H9 (cell line): ENCODE measurements at regions not wholly inside any gene's neighbourhood (a gene's known extent, or its start where the extent isn't known, plus 50 kb on each side); places are given as distances from the start of the nearest gene placed in this dataset.

Source experiments
- DNase-seq: peaks from one replicate; pipeline ENCODE4 v3.0.0-alpha.2; 2017
- H2AFZ ChIP-seq: one replicate; pipeline ENCODE4 v1.6.1; 2013; ENCODE audit warnings: mild to moderate bottlenecking, low read length, control low read depth, moderate library complexity
- H2AK5ac ChIP-seq: 2 replicates; pipeline ENCODE4 v1.6.1; 2013; ENCODE audit warnings: low read length, control low read depth, mixed read lengths; ENCODE audit not compliant: insufficient read length
- H2BK120ac ChIP-seq: one replicate; pipeline ENCODE4 v1.6.1; 2013; ENCODE audit warnings: low read depth, mild to moderate bottlenecking, low read length, control low read depth, inconsistent platforms; ENCODE audit not compliant: poor library complexity, severe bottlenecking
- H2BK12ac ChIP-seq: 2 replicates; pipeline ENCODE4 v1.6.1; 2013; ENCODE audit warnings: low read length, control low read depth, mixed read lengths, low read depth; ENCODE audit not compliant: insufficient read length
- H2BK15ac ChIP-seq: 2 replicates; pipeline ENCODE4 v1.6.1; 2013; ENCODE audit warnings: low read depth, low read length, control low read depth
- H2BK20ac ChIP-seq: one replicate; pipeline ENCODE4 v1.6.1; 2013; ENCODE audit warnings: low read depth, mild to moderate bottlenecking, low read length, control low read depth, inconsistent platforms; ENCODE audit not compliant: poor library complexity, severe bottlenecking
- H2BK5ac ChIP-seq: 2 replicates; pipeline ENCODE4 v1.6.1; 2013; ENCODE audit warnings: low read length, control low read depth, mixed read lengths; ENCODE audit not compliant: insufficient read length
- H3K14ac ChIP-seq: 2 replicates; pipeline ENCODE4 v1.6.1; 2013; ENCODE audit warnings: low read length, control low read depth; ENCODE audit not compliant: insufficient read depth
- H3K18ac ChIP-seq: 2 replicates; pipeline ENCODE4 v1.6.1; 2013; ENCODE audit warnings: low read depth, mild to moderate bottlenecking, mixed read lengths, low read length, control low read depth; ENCODE audit not compliant: insufficient read length
- H3K23ac ChIP-seq: 2 replicates; pipeline ENCODE4 v1.6.1; 2013; ENCODE audit warnings: low read length, control low read depth, mixed read lengths, low read depth; ENCODE audit not compliant: insufficient read length
- H3K23me2 ChIP-seq: 2 replicates; pipeline ENCODE4 v1.6.1; 2013; ENCODE audit warnings: low read depth, mild to moderate bottlenecking, mixed read lengths, low read length, control low read depth; ENCODE audit not compliant: insufficient read length, poor library complexity, severe bottlenecking
- H3K27ac ChIP-seq: 2 replicates; pipeline ENCODE4 v1.5.1; 2013; ENCODE audit warnings: low read length, control low read depth, mixed read lengths, low read depth; ENCODE audit not compliant: insufficient read length
- H3K27me3 ChIP-seq: 2 replicates; pipeline ENCODE4 v1.6.1; 2013; ENCODE audit warnings: low read length, control low read depth, inconsistent platforms; ENCODE audit not compliant: insufficient read depth
- H3K4ac ChIP-seq: 2 replicates; pipeline ENCODE4 v1.6.1; 2013; ENCODE audit warnings: low read depth, mild to moderate bottlenecking, control low read depth, inconsistent platforms, low read length, moderate library complexity
- H3K4me1 ChIP-seq: 2 replicates; pipeline ENCODE4 v1.6.1; 2013; ENCODE audit warnings: low read length, control low read depth, inconsistent platforms; ENCODE audit not compliant: insufficient read depth
- H3K4me2 ChIP-seq: 2 replicates; pipeline ENCODE4 v1.6.1; 2013; ENCODE audit warnings: low read length, control low read depth, mixed read lengths; ENCODE audit not compliant: insufficient read length, insufficient read depth
- H3K56ac ChIP-seq: 2 replicates; pipeline ENCODE4 v1.6.1; 2013; ENCODE audit warnings: low read depth, mild to moderate bottlenecking, mixed read lengths, low read length, control low read depth; ENCODE audit not compliant: insufficient read length
- H3K79me1 ChIP-seq: 2 replicates; pipeline ENCODE4 v1.6.1; 2013; ENCODE audit warnings: low read depth, mild to moderate bottlenecking, moderate library complexity, low read length, control low read depth, inconsistent platforms; ENCODE audit not compliant: insufficient read depth, poor library complexity, severe bottlenecking
- H3K79me2 ChIP-seq: 2 replicates; pipeline ENCODE4 v1.6.1; 2013; ENCODE audit warnings: low read length, control low read depth, inconsistent platforms; ENCODE audit not compliant: insufficient read depth
- H3K9ac ChIP-seq: 2 replicates; pipeline ENCODE4 v1.6.1; 2013; ENCODE audit warnings: low read length, control low read depth, mixed read lengths; ENCODE audit not compliant: insufficient read length; ENCODE audit errors: extremely low read depth
- H3K9me3 ChIP-seq: one replicate; pipeline ENCODE4 v1.6.1; 2013; ENCODE audit warnings: low read depth, low read length, inconsistent platforms; ENCODE audit not compliant: control insufficient read depth
- H3T11ph ChIP-seq: one replicate; pipeline ENCODE4 v1.6.1; 2013; ENCODE audit warnings: mild to moderate bottlenecking, low read length, control low read depth, inconsistent platforms
- H4K20me1 ChIP-seq: one replicate; pipeline ENCODE4 v1.6.1; 2013; ENCODE audit not compliant: control insufficient read depth, insufficient read length, insufficient read depth
- H4K5ac ChIP-seq: 2 replicates; pipeline ENCODE4 v1.6.1; 2013; ENCODE audit warnings: low read depth, mild to moderate bottlenecking, mixed read lengths, low read length, control low read depth; ENCODE audit not compliant: insufficient read length
- H4K8ac ChIP-seq: replicated peaks from 2 replicates; pipeline ENCODE4 v1.6.1; 2013; ENCODE audit warnings: low read length, control low read depth, mixed read lengths, low read depth; ENCODE audit not compliant: insufficient read length
- H4K91ac ChIP-seq: 2 replicates; pipeline ENCODE4 v1.6.1; 2013; ENCODE audit warnings: low read depth, mild to moderate bottlenecking, moderate library complexity, mixed read lengths, low read length, control low read depth; ENCODE audit not compliant: insufficient read length
- H3K27ac Mint-ChIP-seq, 3 experiments: 2 replicates in 2 of 3; 3 replicates in 1 of 3; pipeline ENCODE4 v1.8.0; 2020 to 2021; ENCODE audit warnings: mixed read lengths in 3 of 3, mild to moderate bottlenecking in 1 of 3, moderate library complexity in 1 of 3
- H3K27me3 Mint-ChIP-seq: 2 replicates; pipeline ENCODE4 v1.8.0; 2021; ENCODE audit warnings: low read depth, mild to moderate bottlenecking, moderate library complexity, mixed read lengths
- H3K36me3 Mint-ChIP-seq, 3 experiments: 2 replicates in 2 of 3; 3 replicates in 1 of 3; pipeline ENCODE4 v1.8.0; 2020 to 2021; ENCODE audit warnings: low read depth in 3 of 3, mixed read lengths in 3 of 3; ENCODE audit not compliant: insufficient read depth in 1 of 3
- H3K4me1 Mint-ChIP-seq, 2 experiments: 2 replicates each; pipeline ENCODE4 v1.8.0; 2020; ENCODE audit warnings: mixed read lengths in 2 of 2
- H3K4me3 Mint-ChIP-seq, 2 experiments: 2 replicates in 1 of 2; 3 replicates in 1 of 2; pipeline ENCODE4 v1.8.0; 2020 to 2021; ENCODE audit warnings: mild to moderate bottlenecking in 2 of 2, mixed read lengths in 2 of 2, moderate library complexity in 1 of 2
- H3K9me3 Mint-ChIP-seq, 2 experiments: 2 replicates in 1 of 2; 3 replicates in 1 of 2; pipeline ENCODE4 v1.8.0; 2020; ENCODE audit warnings: mild to moderate bottlenecking in 2 of 2, mixed read lengths in 2 of 2, moderate library complexity in 1 of 2
- WGBS: extraction: QIAGEN DNeasy Blood & Tissue Kit; methylation state at CpG from one replicate; pipeline ENCODE4 v1.1.7; 2013; ENCODE audit warnings: missing lambda C conversion rate, low lambda C conversion rate, mixed read lengths; ENCODE audit not compliant: insufficient read length; ENCODE audit errors: extremely low coverage; 5-methylcytosine and 5-hydroxymethylcytosine counted together
- TF ChIP-seq, protein P1 (sequence below): fragments of 200-600 bp; sonication (generic); conservative IDR thresholded peaks from 3 replicates; pipeline ENCODE4 v1.8.0; 2021; ENCODE audit warnings: antibody characterized with exemption, mild to moderate bottlenecking

GRCh38 chrX:791479-792034, 161.0 kb downstream of the SHOX start:
- Histone ChIP-seq H3K23ac (no peak overlapping the region), H3K9me3 (no peaks in the 10 kb centered on the region), H2BK15ac (no peak overlapping the region), H2AK5ac (no peak overlapping the region), H2BK120ac (no peak overlapping the region), H3K27ac (peak overlapping the region; percentile 89), H3K14ac (peak overlapping the region; percentile 89), H4K5ac (no peak overlapping the region), H3K56ac (no peak overlapping the region), H2BK5ac (no peak overlapping the region), H3K79me1 (no peaks in the 10 kb centered on the region), H4K8ac (no peak overlapping the region), H3K18ac (peak overlapping the region; percentile 67), H3K4ac (no peak overlapping the region), H3T11ph (no peak overlapping the region), H4K91ac (no peak overlapping the region), H3K27me3 (no peaks in the 10 kb centered on the region), H2AFZ (no peak overlapping the region), H3K4me2 (peak overlapping the region; percentile 64), H4K20me1 (no peaks in the 10 kb centered on the region), H3K4me1 (peaks cover 5% of the 10 kb centered on the region; the same call in 1 of the 2 replicates), H2BK20ac (no peak overlapping the region), H3K9ac (peak overlapping the region; percentile 11), H2BK12ac (no peak overlapping the region), H3K79me2 (no peaks in the 10 kb centered on the region), H3K23me2 (no peaks in the 10 kb centered on the region)
- peak overlapping the region in 1 of 2 experiments; percentile 56; a peak in 2 of 5 replicates for H3K4me3 Mint-ChIP-seq
- H3K4me1 Mint-ChIP-seq, result peaks cover 39 to 50% of the 10 kb centered on the region in 2 experiments
- peak overlapping the region; percentile 62 to 98 (median 89) for H3K27ac Mint-ChIP-seq
- no peaks in the 10 kb centered on the region for H3K36me3 Mint-ChIP-seq
- no peaks in the 10 kb centered on the region; the same call in 1 of the 2 replicates for H3K27me3 Mint-ChIP-seq
- H3K9me3 Mint-ChIP-seq, result no peaks in the 10 kb centered on the region
- TF ChIP-seq, protein P1, sequence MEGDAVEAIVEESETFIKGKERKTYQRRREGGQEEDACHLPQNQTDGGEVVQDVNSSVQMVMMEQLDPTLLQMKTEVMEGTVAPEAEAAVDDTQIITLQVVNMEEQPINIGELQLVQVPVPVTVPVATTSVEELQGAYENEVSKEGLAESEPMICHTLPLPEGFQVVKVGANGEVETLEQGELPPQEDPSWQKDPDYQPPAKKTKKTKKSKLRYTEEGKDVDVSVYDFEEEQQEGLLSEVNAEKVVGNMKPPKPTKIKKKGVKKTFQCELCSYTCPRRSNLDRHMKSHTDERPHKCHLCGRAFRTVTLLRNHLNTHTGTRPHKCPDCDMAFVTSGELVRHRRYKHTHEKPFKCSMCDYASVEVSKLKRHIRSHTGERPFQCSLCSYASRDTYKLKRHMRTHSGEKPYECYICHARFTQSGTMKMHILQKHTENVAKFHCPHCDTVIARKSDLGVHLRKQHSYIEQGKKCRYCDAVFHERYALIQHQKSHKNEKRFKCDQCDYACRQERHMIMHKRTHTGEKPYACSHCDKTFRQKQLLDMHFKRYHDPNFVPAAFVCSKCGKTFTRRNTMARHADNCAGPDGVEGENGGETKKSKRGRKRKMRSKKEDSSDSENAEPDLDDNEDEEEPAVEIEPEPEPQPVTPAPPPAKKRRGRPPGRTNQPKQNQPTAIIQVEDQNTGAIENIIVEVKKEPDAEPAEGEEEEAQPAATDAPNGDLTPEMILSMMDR, result no peak
- no CpG with 5 or more reads among the region's 14 CpGs for WGBS
- peak; percentile 74 for DNase-seq
